ENCODE measurements at regions not wholly inside any gene's neighbourhood (a gene's known extent, or its start where the extent isn't known, plus 50 kb on each side); places are given as distances from the start of the nearest gene placed in this dataset.

DNA sequence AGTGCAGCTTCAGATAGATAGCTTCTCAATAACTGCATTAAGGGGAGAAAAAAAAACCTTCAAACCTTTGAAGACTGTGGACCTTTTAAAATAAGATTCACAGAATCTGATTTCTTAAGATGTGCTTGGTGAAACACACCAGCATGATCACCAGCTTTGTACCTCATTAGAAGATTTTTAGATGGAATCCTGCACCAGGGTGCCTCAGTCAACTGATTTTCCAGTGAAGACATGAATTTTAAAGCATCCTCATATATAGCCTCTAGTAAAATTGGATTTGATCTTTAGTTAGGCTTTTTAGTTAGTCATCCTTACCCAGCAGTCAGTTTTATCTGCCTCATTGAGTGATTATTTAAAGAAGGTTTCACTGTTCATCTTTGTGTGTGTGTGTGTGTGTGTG, 208.6 kb upstream of the DEPDC1 start:
- Histone ChIP-seq H3K27ac (no peak overlapping the region), H3K9ac (no peak overlapping the region), H3K4me2 (no peak overlapping the region), H2AFZ (ENCODE audit: low read depth) (no peak overlapping the region), H3K27me3 (ENCODE audit: insufficient read depth, low read depth) (no peaks in the 10 kb centered on the region), H3K36me3 (ENCODE audit: insufficient read depth) (no peaks in the 10 kb centered on the region), H3K4me1 (ENCODE audit: low read depth, poor library complexity, severe bottlenecking) (no peaks in the 10 kb centered on the region), H3K79me2 (ENCODE audit: insufficient read depth, low read depth) (no peaks in the 10 kb centered on the region), H3K4me3 (IDR thresholded peaks at IDR 0.05; ENCODE audit: insufficient read depth, low read depth, low read length) (no peak overlapping the region), H4K20me1 (ENCODE audit: insufficient read depth) (no peaks in the 10 kb centered on the region)
- TF ChIP-seq, protein P1, sequence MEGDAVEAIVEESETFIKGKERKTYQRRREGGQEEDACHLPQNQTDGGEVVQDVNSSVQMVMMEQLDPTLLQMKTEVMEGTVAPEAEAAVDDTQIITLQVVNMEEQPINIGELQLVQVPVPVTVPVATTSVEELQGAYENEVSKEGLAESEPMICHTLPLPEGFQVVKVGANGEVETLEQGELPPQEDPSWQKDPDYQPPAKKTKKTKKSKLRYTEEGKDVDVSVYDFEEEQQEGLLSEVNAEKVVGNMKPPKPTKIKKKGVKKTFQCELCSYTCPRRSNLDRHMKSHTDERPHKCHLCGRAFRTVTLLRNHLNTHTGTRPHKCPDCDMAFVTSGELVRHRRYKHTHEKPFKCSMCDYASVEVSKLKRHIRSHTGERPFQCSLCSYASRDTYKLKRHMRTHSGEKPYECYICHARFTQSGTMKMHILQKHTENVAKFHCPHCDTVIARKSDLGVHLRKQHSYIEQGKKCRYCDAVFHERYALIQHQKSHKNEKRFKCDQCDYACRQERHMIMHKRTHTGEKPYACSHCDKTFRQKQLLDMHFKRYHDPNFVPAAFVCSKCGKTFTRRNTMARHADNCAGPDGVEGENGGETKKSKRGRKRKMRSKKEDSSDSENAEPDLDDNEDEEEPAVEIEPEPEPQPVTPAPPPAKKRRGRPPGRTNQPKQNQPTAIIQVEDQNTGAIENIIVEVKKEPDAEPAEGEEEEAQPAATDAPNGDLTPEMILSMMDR (conservative IDR thresholded peaks at IDR 0.05; ENCODE audit: low read depth, low read length) = no peak

DNA sequence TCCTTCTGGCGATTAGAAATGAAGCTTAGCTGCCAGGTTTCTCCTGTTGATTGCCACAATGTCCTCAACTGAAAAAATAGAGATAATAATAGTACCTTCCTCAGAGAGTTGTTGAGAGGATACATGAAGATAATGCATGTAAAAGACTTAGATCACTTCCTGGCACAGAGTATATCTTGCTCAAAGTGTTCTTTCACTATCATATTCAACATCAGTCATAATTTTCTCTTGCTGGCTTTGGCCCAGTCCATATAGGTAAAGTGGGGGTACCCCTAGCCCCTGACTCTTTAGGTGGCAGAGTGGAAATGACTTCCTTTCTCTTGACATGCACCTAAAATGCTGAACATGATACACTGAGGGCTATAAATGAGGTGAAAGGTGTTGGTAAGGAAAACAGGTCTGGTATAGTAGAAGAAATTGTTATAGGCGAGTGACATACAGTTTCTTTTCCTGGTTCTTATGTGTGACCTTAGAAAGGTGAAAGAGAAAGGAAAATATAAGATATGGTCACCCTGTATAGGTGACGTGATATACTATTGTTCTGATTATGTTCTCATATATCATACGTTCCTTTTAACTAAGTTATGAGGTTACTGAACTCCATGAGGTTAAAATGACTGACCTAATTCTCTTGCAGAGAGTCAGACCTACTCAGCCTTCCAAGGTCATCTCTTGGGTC, 209.9 kb upstream of the DEPDC1 start:
- Histone ChIP-seq H3K4me2 (no peak overlapping the region), H4K20me1 (ENCODE audit: insufficient read depth) (no peaks in the 10 kb centered on the region), H3K36me3 (ENCODE audit: insufficient read depth) (no peaks in the 10 kb centered on the region), H3K79me2 (ENCODE audit: insufficient read depth, low read depth) (no peaks in the 10 kb centered on the region), H2AFZ (ENCODE audit: low read depth) (no peak overlapping the region), H3K4me1 (ENCODE audit: low read depth, poor library complexity, severe bottlenecking) (no peaks in the 10 kb centered on the region), H3K9ac (no peak overlapping the region), H3K4me3 (IDR thresholded peaks at IDR 0.05; ENCODE audit: insufficient read depth, low read depth, low read length) (no peak overlapping the region), H3K27me3 (ENCODE audit: insufficient read depth, low read depth) (no peaks in the 10 kb centered on the region), H3K27ac (no peak overlapping the region)
- TF ChIP-seq, protein P1 (conservative IDR thresholded peaks at IDR 0.05; ENCODE audit: low read depth, low read length) = no peak

DNA sequence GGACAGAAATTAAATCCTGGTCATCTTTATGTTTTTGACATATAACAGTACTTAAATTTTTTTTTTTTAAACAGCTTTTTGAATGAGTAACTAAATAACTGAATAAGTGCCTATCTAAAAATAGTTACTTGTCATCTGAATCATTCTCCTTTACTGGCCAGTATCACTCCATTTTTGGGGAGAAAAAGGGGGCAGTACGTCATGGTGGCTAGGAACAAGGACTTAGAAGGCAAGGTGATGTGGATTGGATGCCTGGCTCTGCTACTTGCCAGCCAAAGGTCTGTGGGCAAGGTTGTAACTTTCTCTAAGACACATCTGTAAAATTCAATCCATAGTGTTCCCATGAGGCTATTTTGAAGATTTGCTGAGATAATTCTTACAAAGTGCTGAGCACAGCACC, 220.4 kb upstream of the DEPDC1 start:
- TF ChIP-seq, protein P1 (conservative IDR thresholded peaks at IDR 0.05; ENCODE audit: low read depth, low read length) = no peak
- Histone ChIP-seq H4K20me1 (ENCODE audit: insufficient read depth) (no peaks in the 10 kb centered on the region), H3K36me3 (ENCODE audit: insufficient read depth) (no peaks in the 10 kb centered on the region), H3K4me1 (ENCODE audit: low read depth, poor library complexity, severe bottlenecking) (no peaks in the 10 kb centered on the region), H3K4me2 (no peak overlapping the region), H3K27ac (no peak overlapping the region), H3K9ac (no peak overlapping the region), H2AFZ (ENCODE audit: low read depth) (no peak overlapping the region), H3K4me3 (IDR thresholded peaks at IDR 0.05; ENCODE audit: insufficient read depth, low read depth, low read length) (no peak overlapping the region), H3K27me3 (ENCODE audit: insufficient read depth, low read depth) (no peaks in the 10 kb centered on the region), H3K79me2 (ENCODE audit: insufficient read depth, low read depth) (no peaks in the 10 kb centered on the region)

DNA sequence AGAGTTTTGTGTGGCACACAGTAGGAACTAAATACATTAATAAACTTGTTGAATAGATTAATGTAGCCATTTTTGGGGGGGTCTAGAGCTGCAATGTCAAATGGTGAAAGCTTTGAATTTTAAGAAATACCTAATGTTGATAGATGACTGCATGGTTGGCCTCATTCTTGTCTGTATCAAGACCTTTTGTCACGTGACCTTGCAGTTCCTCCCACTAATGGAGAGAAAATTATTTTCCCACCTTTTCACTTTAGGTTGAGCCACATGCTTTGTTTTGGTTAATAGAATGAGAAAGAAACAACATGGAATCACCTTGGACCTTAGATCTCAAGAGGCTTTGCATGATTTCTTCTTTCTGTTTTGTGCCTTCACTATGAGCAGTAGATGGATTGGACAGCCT, 223.6 kb upstream of the DEPDC1 start:
- Histone ChIP-seq H3K79me2 (ENCODE audit: insufficient read depth, low read depth) (no peaks in the 10 kb centered on the region), H4K20me1 (ENCODE audit: insufficient read depth) (no peaks in the 10 kb centered on the region), H3K4me1 (ENCODE audit: low read depth, poor library complexity, severe bottlenecking) (no peaks in the 10 kb centered on the region), H3K4me3 (IDR thresholded peaks at IDR 0.05; ENCODE audit: insufficient read depth, low read depth, low read length) (no peak overlapping the region), H3K9ac (no peak overlapping the region), H3K4me2 (no peak overlapping the region), H2AFZ (ENCODE audit: low read depth) (no peak overlapping the region), H3K27me3 (ENCODE audit: insufficient read depth, low read depth) (no peaks in the 10 kb centered on the region), H3K27ac (no peak overlapping the region), H3K36me3 (ENCODE audit: insufficient read depth) (no peaks in the 10 kb centered on the region)
- TF ChIP-seq, protein P1 (conservative IDR thresholded peaks at IDR 0.05; ENCODE audit: low read depth, low read length) = no peak
